HCT116 (cell line): ENCODE measurements at regions not wholly inside any gene's neighbourhood (a gene's known extent, or its start where the extent isn't known, plus 50 kb on each side); places are given as distances from the start of the nearest gene placed in this dataset.

Experiments used
- ATAC-seq: fragments of 200-7000 bp; cut with Tn5 transposase; 2 replicates; pipeline ENCODE4 v1.9.1; 2020; ENCODE audit warnings: mild to moderate bottlenecking, moderate library complexity
- BruUV-seq: library from RNA; stranded (reverse); fragments of 400-500 nt; replicated peaks from 2 replicates; lab custom pipeline; 2021; lab: Mats Ljungman, UMichigan
- CTCF ChIA-PET: fragments of 300-600 bp; sonication (Branson Sonifier 250); formaldehyde crosslinking; loops from one replicate; lab custom pipeline; 2021; ENCODE audit warnings: antibody characterized with exemption; lab: Charles Lee
- POLR2A ChIA-PET: fragments of 300-600, 350-600 bp; sonication (Branson Sonifier 250); formaldehyde crosslinking; loops from one replicate; lab custom pipeline; 2021; ENCODE audit warnings: antibody characterized with exemption; lab: Charles Lee
- RAD21 ChIA-PET, 2 experiments: fragments of 300-600 bp; sonication (Branson Sonifier 250); formaldehyde crosslinking; loops; one replicate each; lab custom pipeline; 2023; ENCODE audit warnings: low total read pairs in 2 of 2; ENCODE audit not compliant: uncharacterized antibody in 2 of 2, unreplicated experiment in 2 of 2, low non-redundant PET in 1 of 2; lab: Charles Lee
- DNase-seq: peaks from one replicate; pipeline ENCODE4 v3.0.0-alpha.2; 2010; ENCODE audit warnings: low read depth, low spot score
- H2AFZ ChIP-seq: fragments of 200-600 bp; shearing (Covaris generic), sonication (generic); 2 replicates; pipeline ENCODE4 v1.6.1; 2017; ENCODE audit warnings: low read depth, mixed run types, mixed read lengths, antibody characterized with exemption, low read length; ENCODE audit not compliant: poor library complexity, severe bottlenecking
- H3K27ac ChIP-seq: 2 replicates; pipeline ENCODE4 v1.5.1; 2012; ENCODE audit warnings: low read depth, low read length
- H3K27me3 ChIP-seq: fragments of 200-600 bp; sonication (generic); 2 replicates; pipeline ENCODE4 v1.6.1; 2016; ENCODE audit warnings: mixed run types, low read length, mixed read lengths; ENCODE audit not compliant: insufficient read depth
- H3K36me3 ChIP-seq, 2 experiments: fragments of 200-500 bp in 1 of 2; fragments of 200-600 bp in 1 of 2; sonication (Bioruptor generic) in 1 of 2; sonication (generic) in 1 of 2; 2 replicates each; pipeline versions ENCODE4 v1.5.1 to v1.6.1; 2014 to 2016; ENCODE audit warnings: low read length in 2 of 2, inconsistent platforms in 1 of 2, mixed read lengths in 1 of 2, mixed run types in 1 of 2; ENCODE audit not compliant: insufficient read depth in 2 of 2, control insufficient read depth in 1 of 2
- H3K4me1 ChIP-seq, 2 experiments: fragments of 200-600 bp in 1 of 2; sonication (generic) in 1 of 2; 2 replicates each; pipeline versions ENCODE4 v1.5.1 to v1.6.1; 2012 to 2017; ENCODE audit warnings: low read length in 2 of 2, inconsistent platforms in 1 of 2, mild to moderate bottlenecking in 1 of 2, mixed read lengths in 1 of 2, mixed run types in 1 of 2, moderate library complexity in 1 of 2; ENCODE audit not compliant: insufficient read depth in 2 of 2, control insufficient read depth in 1 of 2
- H3K4me2 ChIP-seq: fragments of 200-600 bp; sonication (generic); 2 replicates; pipeline ENCODE4 v1.6.1; 2017; ENCODE audit warnings: mixed run types, low read length, mixed read lengths
- H3K4me3 ChIP-seq, 2 experiments: fragments of 200-600 bp in 1 of 2; sonication (generic) in 1 of 2; replicated peaks in 1 of 2; 2 replicates each; pipeline ENCODE4 v1.5.1; 2011 to 2016; ENCODE audit warnings: low read length in 2 of 2, control low read depth in 1 of 2, low read depth in 1 of 2, mild to moderate bottlenecking in 1 of 2, mixed read lengths in 1 of 2, mixed run types in 1 of 2
- H3K79me2 ChIP-seq: fragments of 200-600 bp; sonication (generic); 2 replicates; pipeline ENCODE4 v1.6.1; 2017; ENCODE audit warnings: mild to moderate bottlenecking, mixed run types, low read length, moderate library complexity, mixed read lengths; ENCODE audit not compliant: insufficient read depth
- H3K9ac ChIP-seq: fragments of 200-600 bp; sonication (generic); 2 replicates; pipeline ENCODE4 v1.6.1; 2016; ENCODE audit warnings: low read length, mixed read lengths
- H3K9me2 ChIP-seq: fragments of 200-600 bp; sonication (generic), shearing (Covaris generic); 2 replicates; pipeline ENCODE4 v1.6.1; 2017; ENCODE audit warnings: mixed run types, mild to moderate bottlenecking, moderate library complexity; ENCODE audit not compliant: insufficient read depth
- H3K9me3 ChIP-seq, 2 experiments: fragments of 200-500 bp in 1 of 2; fragments of 200-600 bp in 1 of 2; sonication (Bioruptor generic) in 1 of 2; sonication (generic) in 1 of 2; 2 replicates each; pipeline ENCODE4 v1.6.1; 2014 to 2017; ENCODE audit warnings: low read length in 2 of 2, mixed read lengths in 2 of 2, inconsistent platforms in 1 of 2, low read depth in 1 of 2, mild to moderate bottlenecking in 1 of 2, mixed run types in 1 of 2, moderate library complexity in 1 of 2; ENCODE audit not compliant: control insufficient read depth in 1 of 2, insufficient read depth in 1 of 2
- H4K20me1 ChIP-seq: fragments of 200-600 bp; sonication (generic), shearing (Covaris generic); 2 replicates; pipeline ENCODE4 v1.6.1; 2017; ENCODE audit warnings: mixed run types, mild to moderate bottlenecking, moderate library complexity; ENCODE audit not compliant: insufficient read depth
- CBX3 ChIP-seq: IDR thresholded peaks from 2 replicates; pipeline ENCODE4 v1.6.1; 2012; ENCODE audit warnings: low read depth
- CTCF ChIP-seq, 3 experiments: fragments of 200-600 bp in 1 of 3; sonication (generic) in 1 of 3; IDR thresholded peaks in 2 of 3; conservative IDR thresholded peaks in 1 of 3; 2 replicates each; pipeline ENCODE4 v1.5.1; 2012 to 2017; ENCODE audit warnings: low read depth in 2 of 3, low read length in 2 of 3, antibody characterized with exemption in 1 of 3, borderline replicate concordance in 1 of 3, control low read depth in 1 of 3, mild to moderate bottlenecking in 1 of 3, mixed read lengths in 1 of 3, mixed run types in 1 of 3, moderate library complexity in 1 of 3; ENCODE audit not compliant: insufficient read depth in 1 of 3
- EGR1 ChIP-seq: IDR thresholded peaks from 2 replicates; pipeline ENCODE4 v1.6.1; 2012; ENCODE audit warnings: low read depth
- EZH2 ChIP-seq: fragments of 200-600 bp; sonication (generic); IDR thresholded peaks from 2 replicates; pipeline ENCODE4 v1.6.1; 2017; ENCODE audit warnings: antibody characterized with exemption, mixed run types
- RAD21 ChIP-seq: IDR thresholded peaks from 2 replicates; pipeline ENCODE4 v1.6.1; 2012; ENCODE audit warnings: low read depth, mild to moderate bottlenecking
- SIN3A ChIP-seq: IDR thresholded peaks from 2 replicates; pipeline ENCODE4 v1.6.1; 2012; ENCODE audit warnings: low read depth
- SP1 ChIP-seq: IDR thresholded peaks from 2 replicates; pipeline ENCODE4 v1.6.1; 2012; ENCODE audit warnings: low read depth
- YY1 ChIP-seq: IDR thresholded peaks from 2 replicates; pipeline ENCODE4 v1.6.1; 2011; ENCODE audit warnings: low read length, low read depth, moderate library complexity, mild to moderate bottlenecking; ENCODE audit not compliant: insufficient replicate concordance; ENCODE audit errors: extremely low read depth
- ZBTB33 ChIP-seq: IDR thresholded peaks from 2 replicates; pipeline ENCODE4 v1.6.1; 2011; ENCODE audit warnings: mild to moderate bottlenecking, low read length, moderate library complexity; ENCODE audit not compliant: insufficient replicate concordance; ENCODE audit errors: extremely low read depth
- intact Hi-C: fragments of 100-400 bp; cut with micrococcal nuclease; formaldehyde crosslinking; loops from 2 replicates; pipeline ENCODE4 v1.10.0; 2022

- Histone ChIP-seq H3K4me2 (no peak overlapping the region), H3K79me2 (no peaks in the 10 kb centered on the region), H3K9me2 (no peaks in the 10 kb centered on the region), H3K27me3 (no peaks in the 10 kb centered on the region), H4K20me1 (no peaks in the 10 kb centered on the region), H3K9ac (no peak overlapping the region), H3K27ac (no peak overlapping the region), H3K36me3 (no peaks in the 10 kb centered on the region), H3K4me1 (no peaks in the 10 kb centered on the region), H3K4me3 (no peak overlapping the region), H3K9me3 (peaks cover 0 to 5% of the 10 kb centered on the region in 2 experiments; a peak in 3 of 4 replicates), H2AFZ (no peak overlapping the region)
- ChIA-PET RAD21 (no interaction called here), POLR2A (no interaction called here), CTCF (no interaction called here)
- no peak for TF ChIP-seq SIN3A
- TF ChIP-seq EGR1, result no peak
- no peak for TF ChIP-seq EZH2
- TF ChIP-seq CBX3, result no peak
- no peak for TF ChIP-seq ZBTB33
- TF ChIP-seq SP1, result no peak
- no peak for TF ChIP-seq CTCF (IDR thresholded peaks at IDR 0.05 in 2 of 3, conservative IDR thresholded peaks at IDR 0.05 in 1 of 3; ENCODE audit: borderline replicate concordance in 1 of 3, insufficient read depth in 1 of 3, low read depth in 2 of 3, low read length in 2 of 3)
- TF ChIP-seq RAD21, result no peak
- no peak for TF ChIP-seq YY1
- no TSS peak for BruUV-seq
- intact Hi-C loops, result no loop called here
- DNase-seq (no peak), ATAC-seq (no peak)
These were observed 564.5 kb upstream of the CNTN5 start for GRCh38 chr11:98456308-98456680.
